ENCODE measurements at regions not wholly inside any gene's neighbourhood (a gene's known extent, or its start where the extent isn't known, plus 50 kb on each side); places are given as distances from the start of the nearest gene placed in this dataset.
"Not testable (repeated sequence)": the region's sequence is repeated elsewhere in the genome, so short reads cannot be mapped to it uniquely, and the experiment has no call there.

DNA sequence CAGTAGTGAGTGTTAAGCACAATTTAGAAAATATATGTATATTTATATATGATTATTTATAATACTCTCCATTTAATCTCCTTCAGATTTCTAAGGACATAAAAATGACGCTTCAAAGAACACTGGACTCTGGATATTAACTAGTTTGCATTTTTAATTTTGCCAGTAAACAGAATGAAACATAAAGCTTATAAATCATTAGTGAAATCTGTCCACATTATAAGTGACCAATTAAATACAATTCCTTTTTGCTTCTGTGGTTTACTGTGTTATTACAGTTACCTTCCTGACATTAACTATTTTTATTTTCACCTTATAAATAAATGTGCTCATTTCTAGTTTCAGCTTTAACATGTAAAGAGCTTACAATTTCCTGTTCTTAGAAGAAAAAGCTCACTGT, 1081.1 kb upstream of the EPHA6 start:
- no peaks in the 10 kb centered on the region for H3K4me1 Mint-ChIP-seq (ENCODE audit: low read depth, unreplicated experiment)
- no peak overlapping the region for H3K4me3 Mint-ChIP-seq (ENCODE audit: unreplicated experiment)
- H3K36me3 Mint-ChIP-seq (ENCODE audit: unreplicated experiment): peaks cover 3% of the 10 kb centered on the region
- H3K27ac Mint-ChIP-seq (ENCODE audit: unreplicated experiment): no peak overlapping the region
- TF ChIP-seq, protein P1, sequence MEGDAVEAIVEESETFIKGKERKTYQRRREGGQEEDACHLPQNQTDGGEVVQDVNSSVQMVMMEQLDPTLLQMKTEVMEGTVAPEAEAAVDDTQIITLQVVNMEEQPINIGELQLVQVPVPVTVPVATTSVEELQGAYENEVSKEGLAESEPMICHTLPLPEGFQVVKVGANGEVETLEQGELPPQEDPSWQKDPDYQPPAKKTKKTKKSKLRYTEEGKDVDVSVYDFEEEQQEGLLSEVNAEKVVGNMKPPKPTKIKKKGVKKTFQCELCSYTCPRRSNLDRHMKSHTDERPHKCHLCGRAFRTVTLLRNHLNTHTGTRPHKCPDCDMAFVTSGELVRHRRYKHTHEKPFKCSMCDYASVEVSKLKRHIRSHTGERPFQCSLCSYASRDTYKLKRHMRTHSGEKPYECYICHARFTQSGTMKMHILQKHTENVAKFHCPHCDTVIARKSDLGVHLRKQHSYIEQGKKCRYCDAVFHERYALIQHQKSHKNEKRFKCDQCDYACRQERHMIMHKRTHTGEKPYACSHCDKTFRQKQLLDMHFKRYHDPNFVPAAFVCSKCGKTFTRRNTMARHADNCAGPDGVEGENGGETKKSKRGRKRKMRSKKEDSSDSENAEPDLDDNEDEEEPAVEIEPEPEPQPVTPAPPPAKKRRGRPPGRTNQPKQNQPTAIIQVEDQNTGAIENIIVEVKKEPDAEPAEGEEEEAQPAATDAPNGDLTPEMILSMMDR (IDR thresholded peaks at IDR 0.05; ENCODE audit: partially characterized antibody, unreplicated experiment): no peak
- H3K9me3 Mint-ChIP-seq (ENCODE audit: unreplicated experiment): no peaks in the 10 kb centered on the region
- DNase-seq: no peak
- H3K27me3 Mint-ChIP-seq (ENCODE audit: unreplicated experiment): no peaks in the 10 kb centered on the region

DNA sequence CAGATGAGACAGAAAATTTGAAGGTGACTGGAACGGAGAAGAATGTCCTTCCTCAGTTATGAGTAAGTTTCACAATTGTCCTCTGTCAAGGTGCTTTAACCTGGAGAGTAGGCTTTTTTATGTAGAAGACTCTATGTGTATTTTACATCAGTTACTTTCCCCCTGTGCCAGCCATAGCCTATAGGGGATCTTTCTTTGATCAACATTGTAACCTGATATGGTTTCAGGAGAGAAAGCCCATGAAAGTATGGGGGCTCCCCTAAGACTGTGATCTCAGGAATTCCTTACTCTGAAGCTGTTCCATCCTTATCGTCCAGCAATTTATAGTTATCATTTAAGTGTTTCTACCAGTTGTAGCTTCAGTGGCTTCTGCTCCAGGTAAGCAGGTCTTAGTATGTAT, 1076.3 kb upstream of the EPHA6 start:
- H3K27ac Mint-ChIP-seq (ENCODE audit: unreplicated experiment): no peak overlapping the region
- DNase-seq: no peak
- peaks cover 8% of the 10 kb centered on the region for H3K36me3 Mint-ChIP-seq (ENCODE audit: unreplicated experiment)
- H3K9me3 Mint-ChIP-seq (ENCODE audit: unreplicated experiment): peaks cover 5% of the 10 kb centered on the region
- no peak overlapping the region for H3K4me3 Mint-ChIP-seq (ENCODE audit: unreplicated experiment)
- peaks cover 2% of the 10 kb centered on the region for H3K27me3 Mint-ChIP-seq (ENCODE audit: unreplicated experiment)
- H3K4me1 Mint-ChIP-seq (ENCODE audit: low read depth, unreplicated experiment): no peaks in the 10 kb centered on the region
- TF ChIP-seq, protein P1 (IDR thresholded peaks at IDR 0.05; ENCODE audit: partially characterized antibody, unreplicated experiment): no peak

DNA sequence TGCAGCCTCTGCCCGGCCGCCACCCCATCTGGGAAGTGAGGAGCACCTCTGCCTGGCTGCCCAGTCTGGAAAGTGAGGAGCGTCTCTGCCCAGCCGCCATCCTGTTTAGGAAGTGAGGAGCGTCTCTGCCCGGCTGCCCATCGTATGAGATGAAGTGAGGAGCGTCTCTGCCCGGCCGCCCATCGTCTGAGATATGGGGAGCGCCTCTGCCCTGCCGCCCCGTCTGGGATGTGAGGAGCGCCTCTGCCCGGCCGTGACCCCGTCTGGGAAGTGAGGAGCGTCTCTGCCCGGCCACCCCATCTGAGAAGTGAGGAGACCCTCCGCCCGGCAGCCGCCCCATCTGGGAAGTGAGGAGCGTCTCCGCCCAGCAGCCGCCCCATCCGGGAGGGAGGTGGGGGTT, 1069.5 kb upstream of the EPHA6 start:
- not testable (repeated sequence) for H3K4me3 Mint-ChIP-seq (ENCODE audit: unreplicated experiment); H3K27ac Mint-ChIP-seq (ENCODE audit: unreplicated experiment); H3K27me3 Mint-ChIP-seq (ENCODE audit: unreplicated experiment); DNase-seq
- Mint-ChIP-seq H3K36me3 (ENCODE audit: unreplicated experiment) (peaks cover 16% of the 10 kb centered on the region), H3K4me1 (ENCODE audit: low read depth, unreplicated experiment) (peaks cover 12% of the 10 kb centered on the region), H3K9me3 (ENCODE audit: unreplicated experiment) (peaks cover 12% of the 10 kb centered on the region)

DNA sequence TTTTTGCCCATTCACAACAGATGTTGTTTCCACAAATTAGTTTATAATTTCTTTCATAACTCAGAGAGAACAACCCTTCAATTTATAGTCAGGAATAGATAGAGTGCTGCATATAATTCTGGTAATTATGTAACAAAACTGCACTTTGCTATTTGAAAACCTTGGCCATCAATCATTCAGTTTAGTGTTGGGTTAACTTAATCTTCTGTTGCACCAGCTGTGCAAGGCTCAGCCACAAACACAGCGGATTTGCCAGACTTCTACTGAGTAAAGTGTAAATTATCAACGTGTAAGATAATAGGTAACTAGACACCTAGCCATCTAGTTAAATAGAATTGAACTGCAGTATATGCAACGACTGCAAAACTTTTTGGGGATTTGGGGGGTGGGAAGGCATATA, 1064.3 kb upstream of the EPHA6 start:
- Mint-ChIP-seq H3K27me3 (ENCODE audit: unreplicated experiment) (peaks cover 1% of the 10 kb centered on the region), H3K4me1 (ENCODE audit: low read depth, unreplicated experiment) (peaks cover 13% of the 10 kb centered on the region), H3K27ac (ENCODE audit: unreplicated experiment) (peak overlapping the region; percentile 68), H3K9me3 (ENCODE audit: unreplicated experiment) (peaks cover 2% of the 10 kb centered on the region), H3K4me3 (ENCODE audit: unreplicated experiment) (no peak overlapping the region), H3K36me3 (ENCODE audit: unreplicated experiment) (no peaks in the 10 kb centered on the region)
- no peak for DNase-seq
- TF ChIP-seq, protein P1 (IDR thresholded peaks at IDR 0.05; ENCODE audit: partially characterized antibody, unreplicated experiment): no peak

DNA sequence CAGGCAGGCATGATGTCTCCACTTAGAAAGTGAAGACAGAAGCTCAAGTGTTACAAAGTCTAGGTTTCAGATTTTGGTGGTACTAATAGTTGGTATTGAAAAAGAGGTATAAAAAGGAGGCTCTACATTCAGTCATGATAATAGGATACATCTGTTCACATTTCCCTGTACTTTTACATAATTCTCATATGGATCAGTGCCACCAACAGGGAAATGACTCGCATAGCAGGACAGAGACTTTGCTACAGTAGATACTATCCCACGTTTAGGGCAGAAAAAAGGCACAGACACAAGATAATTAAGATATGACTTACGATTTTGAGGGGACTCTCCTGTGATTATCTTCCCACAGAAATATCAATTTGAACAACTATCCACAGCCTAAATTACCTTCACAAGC, 1062.9 kb upstream of the EPHA6 start:
- Mint-ChIP-seq H3K27ac (ENCODE audit: unreplicated experiment) (no peak overlapping the region), H3K27me3 (ENCODE audit: unreplicated experiment) (peaks cover 1% of the 10 kb centered on the region), H3K4me1 (ENCODE audit: low read depth, unreplicated experiment) (peaks cover 13% of the 10 kb centered on the region), H3K9me3 (ENCODE audit: unreplicated experiment) (no peaks in the 10 kb centered on the region), H3K4me3 (ENCODE audit: unreplicated experiment) (no peak overlapping the region), H3K36me3 (ENCODE audit: unreplicated experiment) (no peaks in the 10 kb centered on the region)
- no peak for DNase-seq
- TF ChIP-seq, protein P1 (IDR thresholded peaks at IDR 0.05; ENCODE audit: partially characterized antibody, unreplicated experiment): no peak

DNA sequence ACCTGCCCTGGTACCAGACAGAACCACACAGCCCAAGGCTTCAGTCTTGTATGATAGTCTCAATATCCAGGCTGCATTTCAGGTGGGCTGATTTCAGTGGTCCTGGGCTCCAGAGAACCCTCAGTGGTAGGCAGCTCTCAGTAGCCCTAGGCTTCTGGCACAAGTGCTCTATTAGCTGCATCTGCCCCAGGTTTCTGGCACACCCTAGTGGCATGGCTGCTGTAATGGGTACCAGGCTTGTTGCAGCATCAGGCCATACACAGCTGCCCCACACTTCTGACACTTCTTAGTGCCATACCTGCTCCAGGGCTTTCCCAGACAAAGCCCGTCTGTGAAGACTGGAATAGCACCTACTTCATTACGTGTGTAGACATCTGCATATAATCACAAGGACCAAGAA, 1062.2 kb upstream of the EPHA6 start:
- no peak for DNase-seq
- no peak overlapping the region for H3K4me3 Mint-ChIP-seq (ENCODE audit: unreplicated experiment)
- no peaks in the 10 kb centered on the region for H3K9me3 Mint-ChIP-seq (ENCODE audit: unreplicated experiment)
- H3K36me3 Mint-ChIP-seq (ENCODE audit: unreplicated experiment): no peaks in the 10 kb centered on the region
- H3K27ac Mint-ChIP-seq (ENCODE audit: unreplicated experiment): no peak overlapping the region
- TF ChIP-seq, protein P1 (IDR thresholded peaks at IDR 0.05; ENCODE audit: partially characterized antibody, unreplicated experiment): no peak
- H3K4me1 Mint-ChIP-seq (ENCODE audit: low read depth, unreplicated experiment): peaks cover 13% of the 10 kb centered on the region
- peaks cover 1% of the 10 kb centered on the region for H3K27me3 Mint-ChIP-seq (ENCODE audit: unreplicated experiment)

All from glutamatergic neuron (in vitro differentiated cells).